Kidney capillary endothelial cell (primary cell): ENCODE measurements at regions not wholly inside any gene's neighbourhood (a gene's known extent, or its start where the extent isn't known, plus 50 kb on each side); places are given as distances from the start of the nearest gene placed in this dataset.

Experiments
- DNase-seq: peaks from one replicate; pipeline ENCODE4 v3.0.0-alpha.2; 2018; ENCODE audit warnings: low spot score

- no peak for DNase-seq
Observed at GRCh38 chr17:33514369-33514768, 221.3 kb upstream of the ASIC2 start.

GRCh38 chr17:33515974-33516373, 222.9 kb upstream of the ASIC2 start:
- DNase-seq, result no peak

- DNase-seq, result peak; percentile 21
Observed at GRCh38 chr17:33516645-33517044, 223.6 kb upstream of the ASIC2 start.

GRCh38 chr17:33517746-33518145, 224.7 kb upstream of the ASIC2 start:
- DNase-seq, result no peak

- no peak for DNase-seq
Observed at GRCh38 chr17:33519692-33520091, 226.6 kb upstream of the ASIC2 start.

- DNase-seq, result peak; percentile 38
Observed at GRCh38 chr17:33520426-33521330, 227.6 kb upstream of the ASIC2 start.

GRCh38 chr17:33521784-33522183, 228.7 kb upstream of the ASIC2 start:
- DNase-seq, result peak; percentile 52

- no peak for DNase-seq
Observed at GRCh38 chr17:33522623-33523022, 229.5 kb upstream of the ASIC2 start.

GRCh38 chr17:33523577-33523981, 230.5 kb upstream of the ASIC2 start:
- peak; percentile 65 for DNase-seq

- DNase-seq, result no peak
Observed at GRCh38 chr17:33525186-33525585, 232.1 kb upstream of the ASIC2 start.

- DNase-seq, result no peak
Observed at GRCh38 chr17:33526717-33527116, 233.6 kb upstream of the ASIC2 start.

GRCh38 chr17:33527290-33527689, 234.2 kb upstream of the ASIC2 start:
- no peak for DNase-seq

GRCh38 chr17:33528846-33529245, 235.8 kb upstream of the ASIC2 start:
- no peak for DNase-seq

- no peak for DNase-seq
Observed at GRCh38 chr17:33529816-33530215, 236.7 kb upstream of the ASIC2 start.

- no peak for DNase-seq
Observed at GRCh38 chr17:33531311-33531710, 238.2 kb upstream of the ASIC2 start.

GRCh38 chr17:33534087-33534486, 241.0 kb upstream of the ASIC2 start:
- no peak for DNase-seq

GRCh38 chr17:33545124-33545523, 252.0 kb upstream of the ASIC2 start:
- DNase-seq, result no peak

- DNase-seq, result no peak
Observed at GRCh38 chr17:33550261-33550660, 257.2 kb upstream of the ASIC2 start.

GRCh38 chr17:33551075-33551474, 258.0 kb upstream of the ASIC2 start:
- no peak for DNase-seq

- DNase-seq, result no peak
Observed at GRCh38 chr17:33551911-33552310, 258.8 kb upstream of the ASIC2 start.

- DNase-seq, result peak; percentile 51
Observed at GRCh38 chr17:33560165-33560564, 267.1 kb upstream of the ASIC2 start.

- DNase-seq, result no peak
Observed at GRCh38 chr17:33560871-33561270, 267.8 kb upstream of the ASIC2 start.

- no peak for DNase-seq
Observed at GRCh38 chr17:33561569-33562334, 268.7 kb upstream of the ASIC2 start.
